CD4-positive, alpha-beta T cell (primary cell): ENCODE measurements at regions not wholly inside any gene's neighbourhood (a gene's known extent, or its start where the extent isn't known, plus 50 kb on each side); places are given as distances from the start of the nearest gene placed in this dataset.

Experiments used
- ATAC-seq: fragments of 200-7000 bp; cut with Tn5 transposase; one replicate; pipeline ENCODE4 v1.10.0; 2022; ENCODE audit warnings: mild to moderate bottlenecking; ENCODE audit not compliant: poor library complexity
- CTCF ChIA-PET: fragments of 350-600 bp; sonication (Branson Sonifier 250); formaldehyde crosslinking; loops from one replicate; lab custom pipeline; 2021; ENCODE audit warnings: antibody characterized with exemption, inconsistent platforms; lab: Charles Lee
- POLR2A ChIA-PET: fragments of 350-600 bp; sonication (Branson Sonifier 250); formaldehyde crosslinking; loops from one replicate; lab custom pipeline; 2021; ENCODE audit warnings: antibody characterized with exemption, inconsistent platforms; lab: Charles Lee
- DNase-seq, 14 experiments: peaks; one replicate each; pipeline ENCODE4 v3.0.0-alpha.2; 2013 to 2020; ENCODE audit warnings: mixed read lengths in 2 of 14
- H3K27ac ChIP-seq, 2 donors: one replicate each; pipeline versions ENCODE4 v1.5.1 to v1.7.0; 2013; ENCODE audit warnings: low read length in 2 of 2, low read depth in 1 of 2, mild to moderate bottlenecking in 1 of 2
- H3K27me3 ChIP-seq, 2 experiments: 1 replicate in 1 of 2; 2 replicates in 1 of 2; pipeline versions ENCODE4 v1.6.1 to v1.7.0; 2013; ENCODE audit warnings: low read length in 2 of 2, control low read depth in 1 of 2, mild to moderate bottlenecking in 1 of 2, moderate library complexity in 1 of 2; ENCODE audit not compliant: insufficient read depth in 2 of 2, control insufficient read depth in 1 of 2
- H3K36me3 ChIP-seq: one replicate; pipeline ENCODE4 v1.6.1; 2013; ENCODE audit warnings: low read length, control low read depth; ENCODE audit not compliant: insufficient read depth
- H3K4me1 ChIP-seq: one replicate; pipeline ENCODE4 v1.6.1; 2013; ENCODE audit warnings: low read length, control low read depth; ENCODE audit not compliant: insufficient read depth
- H3K4me3 ChIP-seq: one replicate; pipeline ENCODE4 v1.5.1; 2013; ENCODE audit warnings: mild to moderate bottlenecking, low read length, moderate library complexity
- H3K9me3 ChIP-seq, 2 experiments: 1 replicate in 1 of 2; 2 replicates in 1 of 2; pipeline versions ENCODE4 v1.6.1 to v1.7.0; 2013; ENCODE audit warnings: low read length in 2 of 2, mild to moderate bottlenecking in 2 of 2, control low read depth in 1 of 2, moderate library complexity in 1 of 2; ENCODE audit not compliant: control insufficient read depth in 1 of 2, insufficient read depth in 1 of 2
- H3K27ac Mint-ChIP-seq: one replicate; pipeline ENCODE4 v1.8.0; 2020; ENCODE audit warnings: mixed read lengths
- H3K27me3 Mint-ChIP-seq: one replicate; pipeline ENCODE4 v1.8.0; 2021; ENCODE audit warnings: mixed read lengths
- H3K36me3 Mint-ChIP-seq: one replicate; pipeline ENCODE4 v1.8.0; 2021; ENCODE audit warnings: low read depth, mixed read lengths
- H3K4me1 Mint-ChIP-seq: one replicate; pipeline ENCODE4 v1.8.0; 2021; ENCODE audit warnings: low read depth, mixed read lengths
- H3K4me3 Mint-ChIP-seq: one replicate; pipeline ENCODE4 v1.8.0; 2020; ENCODE audit warnings: mild to moderate bottlenecking, mixed read lengths
- H3K9me3 Mint-ChIP-seq: one replicate; pipeline ENCODE4 v1.8.0; 2020; ENCODE audit warnings: mixed read lengths
- CTCF ChIP-seq: fragments of 200-600 bp; IDR thresholded peaks from one replicate; pipeline ENCODE4 v1.8.0; 2022; ENCODE audit warnings: antibody characterized with exemption, mild to moderate bottlenecking
- intact Hi-C, 2 experiments: fragments of 100-400 bp; cut with DNase I in 1 of 2; cut with micrococcal nuclease in 1 of 2; formaldehyde crosslinking; loops; one replicate each; pipeline versions ENCODE4 v1.15.1 to v1.9.0; 2023 to 2025; cut with DNase I, micrococcal nuclease

GRCh38 chr10:29925771-29926692, 133.4 kb downstream of the JCAD start:
- H3K9me3 Mint-ChIP-seq, result peaks cover 6% of the 10 kb centered on the region
- no peak overlapping the region for H3K27ac ChIP-seq
- H3K4me3 ChIP-seq, result no peak overlapping the region
- H3K9me3 ChIP-seq, result peaks cover 0 to 6% of the 10 kb centered on the region in 2 experiments
- ATAC-seq, result no peak
- intact Hi-C loops, result no loop called here
- no peaks in the 10 kb centered on the region for H3K36me3 Mint-ChIP-seq
- peaks cover 0 to 2% of the 10 kb centered on the region in 2 experiments for H3K27me3 ChIP-seq
- ChIA-PET CTCF (interaction anchor here (0.6 kb wide), 1 partner anchor 214 kb away, joined by 4 read pairs; no protein-coding TSS in a partner anchor), POLR2A (no interaction called here)
- H3K4me1 ChIP-seq, result no peaks in the 10 kb centered on the region
- H3K36me3 ChIP-seq, result no peaks in the 10 kb centered on the region
- no peak for DNase-seq
- peaks cover 16% of the 10 kb centered on the region for H3K27me3 Mint-ChIP-seq
- H3K27ac Mint-ChIP-seq, result no peak overlapping the region
- H3K4me3 Mint-ChIP-seq, result no peak overlapping the region
- H3K4me1 Mint-ChIP-seq, result no peaks in the 10 kb centered on the region
- no peak for TF ChIP-seq CTCF

GRCh38 chr10:29924436-29924835, 134.9 kb downstream of the JCAD start:
- H3K27me3 Mint-ChIP-seq, result peaks cover 28% of the 10 kb centered on the region
- no peak overlapping the region for H3K27ac ChIP-seq
- POLR2A ChIA-PET, result interaction anchor here (0.7 kb wide), 1 partner anchor 1667 kb away, joined by 3 read pairs; no protein-coding TSS in a partner anchor
- H3K4me1 Mint-ChIP-seq, result no peaks in the 10 kb centered on the region
- peaks cover 0 to 6% of the 10 kb centered on the region in 2 experiments for H3K9me3 ChIP-seq
- intact Hi-C loops, result no loop called here
- no peaks in the 10 kb centered on the region for H3K36me3 ChIP-seq
- no peak for TF ChIP-seq CTCF
- no peak overlapping the region for H3K27ac Mint-ChIP-seq
- CTCF ChIA-PET, result interaction anchor here (0.7 kb wide), 1 partner anchor 246 kb away, joined by 3 read pairs; no protein-coding TSS in a partner anchor
- no peaks in the 10 kb centered on the region for H3K36me3 Mint-ChIP-seq
- peaks cover 6% of the 10 kb centered on the region for H3K9me3 Mint-ChIP-seq
- H3K4me3 ChIP-seq, result no peak overlapping the region
- ATAC-seq (no peak), DNase-seq (no peak)
- peaks cover 6 to 15% of the 10 kb centered on the region in 2 experiments for H3K27me3 ChIP-seq
- H3K4me3 Mint-ChIP-seq, result no peak overlapping the region
- no peaks in the 10 kb centered on the region for H3K4me1 ChIP-seq

GRCh38 chr10:29923416-29923965, 135.9 kb downstream of the JCAD start:
- ChIA-PET POLR2A (no interaction called here), CTCF (no interaction called here)
- Histone ChIP-seq H3K4me3 (no peak overlapping the region), H3K36me3 (no peaks in the 10 kb centered on the region), H3K9me3 (peaks cover 0 to 6% of the 10 kb centered on the region in 2 experiments), H3K27ac (no peak overlapping the region), H3K4me1 (no peaks in the 10 kb centered on the region), H3K27me3 (peaks cover 6 to 15% of the 10 kb centered on the region in 2 experiments)
- ATAC-seq (no peak), DNase-seq (no peak)
- peaks cover 3% of the 10 kb centered on the region for H3K9me3 Mint-ChIP-seq
- no peak overlapping the region for H3K27ac Mint-ChIP-seq
- no peaks in the 10 kb centered on the region for H3K4me1 Mint-ChIP-seq
- H3K36me3 Mint-ChIP-seq, result no peaks in the 10 kb centered on the region
- no peak overlapping the region for H3K4me3 Mint-ChIP-seq
- intact Hi-C loops, result no loop called here
- H3K27me3 Mint-ChIP-seq, result peaks cover 26% of the 10 kb centered on the region
- no peak for TF ChIP-seq CTCF
